HFFc6 (cell line): ENCODE measurements at regions not wholly inside any gene's neighbourhood (a gene's known extent, or its start where the extent isn't known, plus 50 kb on each side); places are given as distances from the start of the nearest gene placed in this dataset.
"Not testable (repeated sequence)": the region's sequence is repeated elsewhere in the genome, so short reads cannot be mapped to it uniquely, and the experiment has no call there.

ENCODE experiments used
- DNase-seq: peaks from one replicate; pipeline ENCODE4 v3.0.0-alpha.2; 2018
- H3K27ac Mint-ChIP-seq: 2 replicates; pipeline ENCODE4 v1.8.0; 2020; ENCODE audit warnings: mild to moderate bottlenecking, mixed read lengths
- H3K27me3 Mint-ChIP-seq: 2 replicates; pipeline ENCODE4 v1.8.0; 2021; ENCODE audit warnings: mild to moderate bottlenecking, moderate library complexity, mixed read lengths; ENCODE audit not compliant: insufficient read depth
- H3K36me3 Mint-ChIP-seq: 2 replicates; pipeline ENCODE4 v1.8.0; 2021; ENCODE audit warnings: low read depth, mixed read lengths
- H3K4me1 Mint-ChIP-seq: 2 replicates; pipeline ENCODE4 v1.8.0; 2020; ENCODE audit warnings: low read depth, mixed read lengths
- H3K4me3 Mint-ChIP-seq: 2 replicates; pipeline ENCODE4 v1.8.0; 2020; ENCODE audit warnings: mild to moderate bottlenecking, moderate library complexity, mixed read lengths
- H3K9me3 Mint-ChIP-seq: 2 replicates; pipeline ENCODE4 v1.8.0; 2020; ENCODE audit warnings: mild to moderate bottlenecking, mixed read lengths
- TF ChIP-seq, protein P1 (sequence below): fragments of 200-600 bp; sonication (generic); IDR thresholded peaks from 2 replicates; pipeline ENCODE4 v1.5.0; 2021; ENCODE audit warnings: antibody characterized with exemption, mild to moderate bottlenecking

DNA sequence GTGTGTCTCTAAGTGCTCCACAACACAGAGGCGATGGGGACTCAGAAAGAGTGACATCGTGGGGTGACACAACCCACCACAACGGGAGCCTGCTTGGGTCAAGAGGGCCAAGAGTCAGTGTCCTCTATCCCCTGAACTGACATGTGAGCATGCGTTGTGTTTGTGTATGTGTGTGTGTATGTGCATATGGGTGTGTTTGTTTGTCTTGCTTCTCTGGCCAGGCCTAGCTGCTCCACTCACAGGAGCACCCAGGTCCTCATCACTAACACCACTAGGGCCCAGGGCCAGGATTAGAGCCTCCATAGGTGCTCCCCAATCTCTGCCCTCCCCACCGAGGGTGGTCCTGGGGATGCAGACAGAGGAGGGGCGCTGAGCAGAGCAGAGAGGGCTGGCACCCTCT is 115.0 kb upstream of the CTSV start:
- Mint-ChIP-seq H3K27me3 (no peaks in the 10 kb centered on the region; the same call in none of the 2 replicates), H3K9me3 (no peaks in the 10 kb centered on the region; the same call in none of the 2 replicates), H3K4me3 (no peak overlapping the region), H3K27ac (no peak overlapping the region), H3K4me1 (no peaks in the 10 kb centered on the region), H3K36me3 (no peaks in the 10 kb centered on the region)
- DNase-seq = no peak
- TF ChIP-seq, protein P1, sequence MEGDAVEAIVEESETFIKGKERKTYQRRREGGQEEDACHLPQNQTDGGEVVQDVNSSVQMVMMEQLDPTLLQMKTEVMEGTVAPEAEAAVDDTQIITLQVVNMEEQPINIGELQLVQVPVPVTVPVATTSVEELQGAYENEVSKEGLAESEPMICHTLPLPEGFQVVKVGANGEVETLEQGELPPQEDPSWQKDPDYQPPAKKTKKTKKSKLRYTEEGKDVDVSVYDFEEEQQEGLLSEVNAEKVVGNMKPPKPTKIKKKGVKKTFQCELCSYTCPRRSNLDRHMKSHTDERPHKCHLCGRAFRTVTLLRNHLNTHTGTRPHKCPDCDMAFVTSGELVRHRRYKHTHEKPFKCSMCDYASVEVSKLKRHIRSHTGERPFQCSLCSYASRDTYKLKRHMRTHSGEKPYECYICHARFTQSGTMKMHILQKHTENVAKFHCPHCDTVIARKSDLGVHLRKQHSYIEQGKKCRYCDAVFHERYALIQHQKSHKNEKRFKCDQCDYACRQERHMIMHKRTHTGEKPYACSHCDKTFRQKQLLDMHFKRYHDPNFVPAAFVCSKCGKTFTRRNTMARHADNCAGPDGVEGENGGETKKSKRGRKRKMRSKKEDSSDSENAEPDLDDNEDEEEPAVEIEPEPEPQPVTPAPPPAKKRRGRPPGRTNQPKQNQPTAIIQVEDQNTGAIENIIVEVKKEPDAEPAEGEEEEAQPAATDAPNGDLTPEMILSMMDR = no peak

DNA sequence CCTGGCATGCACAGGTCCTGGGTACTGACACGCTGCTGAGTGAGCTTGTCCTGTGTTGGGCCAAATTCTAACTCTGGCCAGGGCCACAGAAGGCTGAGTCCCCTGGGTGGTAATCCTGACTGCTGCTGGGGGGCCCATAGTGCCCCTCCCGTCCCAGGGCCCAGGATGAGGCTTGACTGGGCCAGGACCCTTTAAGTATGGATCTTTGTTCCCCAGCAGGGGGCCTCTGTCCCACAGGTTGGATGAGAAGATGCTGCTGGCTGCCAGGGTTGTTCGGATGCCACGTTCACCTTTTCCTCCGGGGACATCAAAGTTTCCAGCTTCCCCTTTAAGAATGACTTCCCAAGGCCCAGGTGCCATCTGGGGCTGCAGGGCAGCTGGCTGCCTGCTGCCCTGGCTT is 114.2 kb upstream of the CTSV start:
- not testable (repeated sequence) for DNase-seq, H3K27me3 Mint-ChIP-seq, H3K9me3 Mint-ChIP-seq, H3K4me1 Mint-ChIP-seq, H3K4me3 Mint-ChIP-seq, H3K36me3 Mint-ChIP-seq, H3K27ac Mint-ChIP-seq

DNA sequence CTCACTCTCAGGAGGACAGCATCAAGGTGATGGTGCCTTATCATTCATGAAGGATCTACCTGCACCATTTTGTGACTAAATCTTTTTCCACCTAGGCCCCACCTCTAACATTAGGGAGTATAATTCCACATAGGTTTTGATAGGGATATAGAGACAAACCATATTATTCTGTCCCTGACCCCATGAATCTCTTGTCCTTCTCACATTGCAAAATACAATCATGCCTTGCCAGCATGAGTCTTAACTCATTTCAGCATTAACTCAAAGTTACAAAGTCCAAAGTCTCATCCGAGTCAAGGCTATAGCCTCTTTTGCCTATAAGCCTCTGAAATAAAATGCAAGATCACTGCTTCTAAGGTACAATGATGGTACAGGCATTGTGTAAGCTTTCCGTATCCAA is 111.5 kb upstream of the CTSV start:
- not testable (repeated sequence) for DNase-seq, H3K4me3 Mint-ChIP-seq, H3K4me1 Mint-ChIP-seq, H3K27me3 Mint-ChIP-seq, H3K9me3 Mint-ChIP-seq, H3K36me3 Mint-ChIP-seq, H3K27ac Mint-ChIP-seq

DNA sequence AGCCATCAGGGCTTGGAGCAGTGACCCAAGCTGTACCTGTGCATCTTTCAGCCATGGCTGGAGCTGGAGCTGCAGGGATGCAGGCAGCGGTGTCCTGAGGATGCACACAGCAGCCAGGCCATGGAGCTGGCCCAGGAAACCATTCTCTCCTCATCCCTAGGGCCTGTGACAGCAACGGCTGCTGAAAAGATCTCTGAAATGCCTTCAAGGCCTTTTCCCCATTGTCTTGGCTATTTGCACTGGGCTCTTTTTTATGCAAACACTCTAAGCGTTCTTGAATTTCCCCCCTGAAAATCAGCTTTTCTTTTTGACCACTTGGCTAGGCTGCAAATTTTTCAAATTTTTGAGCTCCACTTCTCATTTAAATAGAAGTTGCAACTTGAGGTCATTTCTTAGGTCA is 109.5 kb upstream of the CTSV start:
- not testable (repeated sequence) for DNase-seq, H3K36me3 Mint-ChIP-seq, H3K27ac Mint-ChIP-seq, H3K4me1 Mint-ChIP-seq, H3K9me3 Mint-ChIP-seq, H3K27me3 Mint-ChIP-seq, H3K4me3 Mint-ChIP-seq

DNA sequence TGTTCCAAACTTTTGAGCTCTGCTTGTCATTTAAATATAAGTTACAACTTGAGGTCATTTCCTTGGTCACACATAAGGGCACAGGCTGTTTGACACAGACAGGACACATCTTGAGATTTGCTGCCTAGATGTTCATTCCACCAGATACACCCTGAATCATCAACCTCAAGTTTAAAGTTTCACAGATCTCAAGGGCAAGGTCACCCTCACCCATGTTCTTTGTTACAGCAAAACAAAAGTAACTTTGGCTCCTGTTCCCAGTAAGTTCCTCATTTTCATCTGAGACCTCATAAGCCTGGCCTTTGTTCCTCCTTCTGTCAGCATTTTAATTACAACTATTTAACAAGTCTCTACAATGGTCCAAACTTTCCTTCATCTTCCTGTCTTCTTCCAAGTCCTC is 106.7 kb upstream of the CTSV start:
- H3K27ac Mint-ChIP-seq, H3K9me3 Mint-ChIP-seq, H3K27me3 Mint-ChIP-seq, DNase-seq, H3K36me3 Mint-ChIP-seq, H3K4me1 Mint-ChIP-seq, H3K4me3 Mint-ChIP-seq: not testable (repeated sequence)

DNA sequence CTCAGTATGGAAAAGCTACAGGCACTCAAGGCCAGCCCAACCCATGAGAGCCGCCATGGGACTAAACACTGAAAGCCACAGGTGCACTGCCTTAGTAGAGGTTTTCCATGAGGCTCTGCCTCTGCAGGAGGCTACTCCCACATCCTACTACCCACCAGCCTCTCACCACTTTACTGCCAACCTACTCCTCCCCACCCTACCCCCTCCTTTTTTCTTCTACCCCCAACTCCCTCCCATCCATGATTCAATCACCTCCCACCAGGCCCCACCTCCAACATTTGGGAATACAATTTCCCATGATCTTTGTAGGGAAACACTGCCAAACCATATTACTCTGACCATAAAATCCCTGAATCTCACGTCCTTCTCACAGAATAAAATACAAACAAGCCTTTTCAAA is 101.6 kb upstream of the CTSV start:
- no peaks in the 10 kb centered on the region for H3K4me1 Mint-ChIP-seq
- no peak overlapping the region for H3K4me3 Mint-ChIP-seq
- no peak overlapping the region for H3K27ac Mint-ChIP-seq

DNA sequence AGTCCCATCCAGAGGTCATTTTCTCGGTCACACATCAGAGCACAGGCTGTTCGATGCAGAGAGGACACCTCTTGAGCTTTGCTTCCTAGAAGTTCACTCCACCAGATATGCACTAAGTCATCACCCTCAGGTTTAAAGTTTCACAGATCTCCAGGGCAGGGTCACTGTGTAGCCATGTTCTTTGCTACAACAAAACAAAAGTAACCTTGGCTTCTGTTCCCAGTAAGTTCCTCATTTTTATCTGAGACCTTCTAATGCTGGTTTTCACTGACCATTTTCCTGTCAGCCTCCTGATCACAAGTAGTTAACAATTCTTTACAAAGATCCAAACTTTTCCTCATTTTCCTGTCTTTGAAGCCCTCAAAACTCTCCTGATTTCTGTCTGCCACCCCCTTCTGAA is 97.5 kb upstream of the CTSV start:
- Mint-ChIP-seq H3K36me3 (no peaks in the 10 kb centered on the region), H3K4me1 (no peaks in the 10 kb centered on the region), H3K27ac (no peak overlapping the region)

More for the DNA sequence above, 101.6 kb upstream of the CTSV start:
- Mint-ChIP-seq H3K36me3 (no peaks in the 10 kb centered on the region), H3K9me3 (no peaks in the 10 kb centered on the region; the same call in 1 of the 2 replicates), H3K27me3 (peaks cover 7% of the 10 kb centered on the region)
- TF ChIP-seq, protein P1 = no peak
- no peak for DNase-seq

DNA sequence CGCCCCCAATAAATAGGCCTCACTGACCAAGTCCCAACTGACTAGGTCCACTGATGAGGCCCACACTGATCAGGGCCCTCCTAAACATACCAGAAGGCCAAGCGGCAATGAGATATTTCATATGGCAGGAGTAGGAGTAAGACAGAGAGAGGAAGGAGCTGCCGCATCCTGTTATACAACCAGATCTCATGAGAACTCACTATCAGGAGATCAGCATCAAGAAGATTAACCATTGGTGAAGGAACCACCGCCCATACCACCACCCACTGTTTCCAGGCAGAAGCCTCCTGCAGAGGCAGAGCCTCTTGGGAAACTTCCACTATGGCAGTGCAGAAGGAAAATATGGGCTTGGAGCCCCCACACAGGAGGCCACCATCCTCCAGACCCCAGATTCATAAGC is 95.0 kb upstream of the CTSV start:
- DNase-seq, H3K4me1 Mint-ChIP-seq, H3K27me3 Mint-ChIP-seq, H3K27ac Mint-ChIP-seq, H3K4me3 Mint-ChIP-seq, H3K36me3 Mint-ChIP-seq: not testable (repeated sequence)
- peaks cover 14% of the 10 kb centered on the region for H3K9me3 Mint-ChIP-seq

More for the DNA sequence above, 97.5 kb upstream of the CTSV start:
- Mint-ChIP-seq H3K9me3 (peaks cover 6% of the 10 kb centered on the region), H3K4me3 (no peak overlapping the region), H3K27me3 (peaks cover 9% of the 10 kb centered on the region)
- TF ChIP-seq, protein P1 = no peak
- DNase-seq = no peak
